ENCODE measurements at regions not wholly inside any gene's neighbourhood (a gene's known extent, or its start where the extent isn't known, plus 50 kb on each side); places are given as distances from the start of the nearest gene placed in this dataset.

DNA sequence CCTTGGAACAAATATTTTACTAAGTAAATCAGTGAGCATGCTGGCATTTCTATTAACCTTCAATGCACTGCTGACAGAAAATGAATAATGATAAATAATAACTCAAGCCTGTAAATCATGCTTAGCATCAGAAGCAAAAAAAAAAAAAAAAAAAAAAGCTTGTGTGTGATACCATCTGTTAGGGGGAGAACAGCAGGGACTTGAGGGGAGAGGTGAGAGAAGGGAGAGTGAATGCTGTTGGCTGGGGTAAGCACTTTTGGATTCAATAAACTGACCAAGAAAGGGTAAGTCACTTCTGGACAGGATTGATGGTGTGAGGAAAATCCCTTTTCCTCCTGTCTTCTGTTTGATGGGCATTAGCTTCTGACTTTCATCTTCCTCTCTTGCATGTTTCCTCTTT lies 996.4 kb downstream of the KCNMA1 start:
- TF ChIP-seq CTCF (IDR thresholded peaks at IDR 0.05) (no peak), POLR2A (IDR thresholded peaks at IDR 0.05; ENCODE audit: low read depth) (no peak), EP300 (IDR thresholded peaks at IDR 0.05) (no peak)

Measured in esophagus muscularis mucosa (tissue), 4 donors.